Endothelial cell of umbilical vein (primary cell): ENCODE measurements at regions not wholly inside any gene's neighbourhood (a gene's known extent, or its start where the extent isn't known, plus 50 kb on each side); places are given as distances from the start of the nearest gene placed in this dataset.

Experiments used
- BruUV-seq: library from RNA; stranded (reverse); fragments of 400-500 nt; replicated peaks from 2 replicates; lab custom pipeline; 2021; lab: Mats Ljungman, UMichigan
- CTCF ChIA-PET: fragments of 300-600, 350-600 bp; sonication (Branson Sonifier 250); formaldehyde crosslinking; loops from one replicate; lab custom pipeline; 2021; ENCODE audit warnings: antibody characterized with exemption, inconsistent platforms; lab: Charles Lee
- POLR2A ChIA-PET: fragments of 300-600, 350-600 bp; sonication (Branson Sonifier 250); formaldehyde crosslinking; loops from one replicate; lab custom pipeline; 2021; ENCODE audit warnings: antibody characterized with exemption, inconsistent platforms; lab: Charles Lee
- DNase-seq: peaks from one replicate; pipeline ENCODE4 v3.0.0-alpha.2; 2011; ENCODE audit warnings: low read depth, low spot score
- FAIRE-seq: peaks from 2 replicates; lab custom pipeline; 2011; peaks lifted over from hg19 to GRCh38; lab: Jason Lieb, UNC
- H2AFZ ChIP-seq: 2 replicates; pipeline ENCODE4 v1.6.0; 2012; ENCODE audit warnings: low read depth, low read length, control low read depth, inconsistent platforms
- H3K27ac ChIP-seq: 2 replicates; pipeline ENCODE4 v1.5.1; 2011; ENCODE audit warnings: low read depth, mild to moderate bottlenecking, control low read depth, low read length, moderate library complexity; ENCODE audit not compliant: insufficient read depth
- H3K27me3 ChIP-seq, 2 experiments: 2 replicates each; pipeline versions ENCODE4 v1.6.0 to v1.6.1; 2011; ENCODE audit warnings: low read length in 2 of 2, mixed read lengths in 1 of 2; ENCODE audit not compliant: control insufficient read depth in 2 of 2, insufficient read depth in 2 of 2
- H3K36me3 ChIP-seq, 2 experiments: 2 replicates in 1 of 2; 3 replicates in 1 of 2; pipeline ENCODE4 v1.5.1; 2011; ENCODE audit warnings: low read length in 2 of 2, mild to moderate bottlenecking in 1 of 2, moderate library complexity in 1 of 2; ENCODE audit not compliant: control insufficient read depth in 2 of 2, insufficient read depth in 2 of 2; ENCODE audit errors: extremely low read depth in 1 of 2
- H3K4me1 ChIP-seq: 3 replicates; pipeline ENCODE4 v1.5.1; 2011; ENCODE audit warnings: mild to moderate bottlenecking, low read length; ENCODE audit not compliant: control insufficient read depth, insufficient read depth; ENCODE audit errors: extremely low read depth
- H3K4me2 ChIP-seq: 2 replicates; pipeline ENCODE4 v1.6.1; 2011; ENCODE audit warnings: low read length, control low read depth, mixed read lengths; ENCODE audit not compliant: insufficient read depth
- H3K4me3 ChIP-seq, 3 experiments: fragments of 200-600 bp in 1 of 3; sonication (generic), shearing (Covaris generic) in 1 of 3; replicated peaks in 1 of 3; 2 replicates each; pipeline ENCODE4 v1.5.1; 2011 to 2016; ENCODE audit warnings: control low read depth in 3 of 3, low read length in 3 of 3, mild to moderate bottlenecking in 2 of 3, inconsistent platforms in 1 of 3, low read depth in 1 of 3, moderate library complexity in 1 of 3; ENCODE audit not compliant: insufficient read depth in 1 of 3
- H3K79me2 ChIP-seq: 2 replicates; pipeline ENCODE4 v1.6.0; 2012; ENCODE audit warnings: low read length, inconsistent platforms; ENCODE audit not compliant: control insufficient read depth, insufficient read depth
- H3K9ac ChIP-seq: replicated peaks from 2 replicates; pipeline ENCODE3; 2011; ENCODE audit warnings: low read length, control low read depth; ENCODE audit not compliant: insufficient read depth; ENCODE audit errors: extremely low read depth
- H3K9me1 ChIP-seq: replicated peaks from 3 replicates; pipeline ENCODE4 v1.6.0; 2011; ENCODE audit warnings: mild to moderate bottlenecking, low read length; ENCODE audit not compliant: control insufficient read depth, insufficient read depth; ENCODE audit errors: extremely low read depth
- H3K9me3 ChIP-seq: replicated peaks from 2 replicates; pipeline ENCODE4 v1.5.1; 2012; ENCODE audit warnings: low read length, inconsistent platforms; ENCODE audit not compliant: control insufficient read depth, insufficient read depth
- H4K20me1 ChIP-seq: replicated peaks from 2 replicates; pipeline ENCODE3; 2011; ENCODE audit warnings: mild to moderate bottlenecking, low read length; ENCODE audit not compliant: control insufficient read depth, insufficient read depth; ENCODE audit errors: extremely low read depth
- EZH2 ChIP-seq: IDR thresholded peaks from 2 replicates; pipeline ENCODE4 v1.6.1; 2012; ENCODE audit warnings: borderline replicate concordance, low read depth, mild to moderate bottlenecking, moderate library complexity, low read length, inconsistent platforms; ENCODE audit not compliant: severe bottlenecking
- FOS ChIP-seq: IDR thresholded peaks from 2 replicates; pipeline ENCODE4 v1.6.1; 2011; ENCODE audit warnings: mild to moderate bottlenecking, low read length, moderate library complexity, borderline replicate concordance; ENCODE audit not compliant: insufficient read depth
- GATA2 ChIP-seq: IDR thresholded peaks from 2 replicates; pipeline ENCODE4 v1.7.0; 2011; ENCODE audit warnings: low read depth, mild to moderate bottlenecking, moderate library complexity, mixed read lengths, low read length; ENCODE audit not compliant: insufficient read length, insufficient read depth
- JUN ChIP-seq: IDR thresholded peaks from 2 replicates; pipeline ENCODE4 v1.6.1; 2011; ENCODE audit warnings: borderline replicate concordance, low read depth; ENCODE audit not compliant: insufficient read length, insufficient read depth
- MYC ChIP-seq: IDR thresholded peaks from one replicate; pipeline ENCODE4 v1.6.1; 2011; ENCODE audit warnings: mild to moderate bottlenecking, low read depth, low read length
- POLR2A ChIP-seq: IDR thresholded peaks from 2 replicates; pipeline ENCODE4 v1.6.1; 2012; ENCODE audit warnings: low read depth, mild to moderate bottlenecking, control low read depth, low read length
- POLR2AphosphoS5 ChIP-seq: IDR thresholded peaks from 2 replicates; pipeline ENCODE4 v1.6.1; 2012; ENCODE audit warnings: low read depth, mild to moderate bottlenecking, control low read depth, low read length, moderate library complexity; ENCODE audit not compliant: insufficient read depth
- dilution Hi-C: fragments of 300-500 bp; cut with MboI; formaldehyde crosslinking; loops from one replicate; pipeline ENCODE4 v1.15.0; 2019; ENCODE audit warnings: low sequenced_read_pairs; ENCODE audit not compliant: extremely low pct_ligation_motif_present
- intact Hi-C: fragments of 100-400 bp; cut with micrococcal nuclease; formaldehyde crosslinking; loops from one replicate; pipeline ENCODE4 v1.10.0; 2022
- TF ChIP-seq, protein P1 (sequence below): IDR thresholded peaks from 2 replicates; pipeline ENCODE4 v1.6.1; 2011; ENCODE audit not compliant: insufficient read depth, insufficient read length
- TF ChIP-seq, protein P2 (sequence below), 2 donors: IDR thresholded peaks; 1 replicate in 1 of 2; 2 replicates in 1 of 2; pipeline ENCODE4 v1.5.1; 2011; ENCODE audit warnings: low read length in 2 of 2, mild to moderate bottlenecking in 2 of 2, moderate library complexity in 2 of 2, control low read depth in 1 of 2, inconsistent platforms in 1 of 2, low read depth in 1 of 2; ENCODE audit not compliant: insufficient read depth in 1 of 2; ENCODE audit errors: extremely low read depth in 1 of 2

DNA sequence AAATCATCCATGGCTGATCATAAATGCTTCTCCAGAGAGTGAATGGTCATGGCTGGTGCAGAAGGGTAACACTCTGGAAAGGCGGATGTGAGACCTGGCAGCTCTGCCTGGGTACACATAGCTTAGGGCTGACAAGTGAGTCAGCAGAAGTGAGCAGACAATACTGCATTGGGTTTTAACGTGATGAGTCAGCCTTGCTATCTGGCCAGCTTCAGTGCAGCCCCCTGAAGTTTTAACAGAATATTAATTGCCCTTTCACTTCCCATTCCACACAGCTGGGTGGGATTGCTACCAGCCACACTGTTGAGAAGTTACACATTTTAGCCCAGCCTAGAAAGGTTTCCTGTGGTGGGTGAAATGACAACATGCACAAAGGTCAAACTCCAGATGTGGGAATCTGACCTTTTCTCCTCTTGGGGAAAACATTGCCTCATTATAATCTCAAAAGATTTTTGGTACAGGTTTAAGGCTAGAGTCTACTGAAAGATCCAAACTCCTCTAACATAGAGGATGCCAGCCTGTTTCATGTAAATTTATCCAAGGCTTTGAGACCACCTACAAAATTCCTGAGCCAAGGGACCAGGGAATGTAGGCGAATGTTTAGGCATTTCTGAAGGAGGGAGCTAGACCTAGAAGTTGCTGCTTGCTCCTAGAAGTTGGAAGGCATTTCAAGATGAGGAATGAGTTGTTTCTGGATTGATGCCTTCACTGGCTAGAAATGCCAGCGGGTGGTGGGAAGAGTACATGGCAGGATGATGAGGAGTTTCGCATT lies 230.3 kb upstream of the PGRMC2 start:
- POLR2A ChIA-PET = interaction anchor here (0.7 to 1.5 kb wide), 4 partner anchors 11 to 64 kb away, joined by 3 to 11 read pairs (median 4); no protein-coding TSS in a partner anchor
- Histone ChIP-seq H3K4me1 (peaks cover 58% of the 10 kb centered on the region), H2AFZ (peak overlapping the region; percentile 8), H3K9me3 (no peaks in the 10 kb centered on the region), H3K27me3 (no peaks in the 10 kb centered on the region), H3K27ac (peak overlapping the region; percentile 92), H3K36me3 (no peaks in the 10 kb centered on the region), H3K9ac (peak overlapping the region; percentile 63), H3K4me2 (peak overlapping the region; percentile 37), H4K20me1 (no peaks in the 10 kb centered on the region), H3K79me2 (no peaks in the 10 kb centered on the region), H3K4me3 (no peak overlapping the region), H3K9me1 (no peaks in the 10 kb centered on the region)
- CTCF ChIA-PET = interaction anchor here (0.6 to 2.2 kb wide), 17 partner anchors 11 to 326 kb away, joined by 3 to 23 read pairs (median 3); no protein-coding TSS in a partner anchor
- peak; percentile 100 for FAIRE-seq
- no peak for TF ChIP-seq POLR2A
- no peak for TF ChIP-seq MYC
- peak; percentile 67 for TF ChIP-seq POLR2AphosphoS5
- TF ChIP-seq FOS = peak; percentile 99
- peak; percentile 94 for TF ChIP-seq JUN
- peak; percentile 80 for TF ChIP-seq GATA2
- TF ChIP-seq, protein P1, sequence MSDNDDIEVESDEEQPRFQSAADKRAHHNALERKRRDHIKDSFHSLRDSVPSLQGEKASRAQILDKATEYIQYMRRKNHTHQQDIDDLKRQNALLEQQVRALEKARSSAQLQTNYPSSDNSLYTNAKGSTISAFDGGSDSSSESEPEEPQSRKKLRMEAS = no peak
- no peak for TF ChIP-seq EZH2
- TF ChIP-seq, protein P2, sequence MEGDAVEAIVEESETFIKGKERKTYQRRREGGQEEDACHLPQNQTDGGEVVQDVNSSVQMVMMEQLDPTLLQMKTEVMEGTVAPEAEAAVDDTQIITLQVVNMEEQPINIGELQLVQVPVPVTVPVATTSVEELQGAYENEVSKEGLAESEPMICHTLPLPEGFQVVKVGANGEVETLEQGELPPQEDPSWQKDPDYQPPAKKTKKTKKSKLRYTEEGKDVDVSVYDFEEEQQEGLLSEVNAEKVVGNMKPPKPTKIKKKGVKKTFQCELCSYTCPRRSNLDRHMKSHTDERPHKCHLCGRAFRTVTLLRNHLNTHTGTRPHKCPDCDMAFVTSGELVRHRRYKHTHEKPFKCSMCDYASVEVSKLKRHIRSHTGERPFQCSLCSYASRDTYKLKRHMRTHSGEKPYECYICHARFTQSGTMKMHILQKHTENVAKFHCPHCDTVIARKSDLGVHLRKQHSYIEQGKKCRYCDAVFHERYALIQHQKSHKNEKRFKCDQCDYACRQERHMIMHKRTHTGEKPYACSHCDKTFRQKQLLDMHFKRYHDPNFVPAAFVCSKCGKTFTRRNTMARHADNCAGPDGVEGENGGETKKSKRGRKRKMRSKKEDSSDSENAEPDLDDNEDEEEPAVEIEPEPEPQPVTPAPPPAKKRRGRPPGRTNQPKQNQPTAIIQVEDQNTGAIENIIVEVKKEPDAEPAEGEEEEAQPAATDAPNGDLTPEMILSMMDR (IDR thresholded peaks at IDR 0.05; ENCODE audit: extremely low read depth in 1 of 2, insufficient read depth in 1 of 2, low read depth in 1 of 2, low read length in 2 of 2) = no peak
- TSS peak; percentile 18 for BruUV-seq
- dilution Hi-C loops (no loop called here), intact Hi-C loops (loop anchor here (1.0 to 10.0 kb wide), 6 partner anchors 15 to 291 kb away; partner anchors contain the start of gene JADE1)
- DNase-seq = peak; percentile 97
